ENCODE measurements at regions not wholly inside any gene's neighbourhood (a gene's known extent, or its start where the extent isn't known, plus 50 kb on each side); places are given as distances from the start of the nearest gene placed in this dataset.

DNA sequence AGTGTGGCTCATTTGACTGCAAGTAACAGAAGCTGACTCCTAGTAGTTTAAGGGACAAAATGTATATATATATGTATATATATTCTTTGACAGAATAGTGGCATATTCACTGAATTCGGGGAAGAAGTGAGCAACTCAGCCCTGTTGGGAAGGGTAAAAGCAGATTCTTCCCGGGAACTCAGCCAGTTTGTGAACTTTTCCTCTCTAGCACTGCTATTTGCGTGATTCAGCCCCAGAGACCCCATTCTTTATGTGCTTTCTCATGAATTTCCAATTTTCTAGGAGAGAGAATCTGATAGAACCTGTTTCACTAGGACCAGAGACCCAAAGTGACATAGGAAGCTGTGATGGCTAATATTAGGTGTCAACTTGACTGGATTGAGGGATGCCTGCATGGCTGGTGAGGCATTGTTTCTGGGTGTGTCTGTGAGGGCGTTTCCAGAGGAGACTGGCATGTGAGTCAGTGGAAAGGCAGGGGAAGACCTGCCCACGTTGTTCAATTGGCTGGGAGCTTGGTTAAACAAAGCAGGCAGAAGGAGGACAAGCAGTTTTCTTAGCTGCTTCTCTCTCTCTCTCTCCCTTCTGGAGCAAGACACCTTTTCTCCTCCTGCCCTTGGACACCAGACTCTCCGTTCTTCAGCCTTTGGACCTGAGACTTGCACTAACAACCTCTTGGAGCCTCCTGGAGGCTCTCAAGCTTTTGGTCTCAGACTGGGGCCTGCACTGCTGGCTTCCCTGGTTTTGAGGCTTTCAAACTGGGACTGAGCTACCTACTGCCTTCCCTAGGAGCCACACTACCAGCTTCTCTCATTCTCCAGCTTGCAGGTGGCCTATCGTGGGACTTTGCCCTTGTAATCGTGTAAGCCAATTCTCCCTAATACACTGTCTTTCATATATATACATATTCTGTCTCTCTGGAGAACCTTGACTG, 93.4 kb upstream of the KCNK1 start:
- DNase-seq, result no peak

DNA sequence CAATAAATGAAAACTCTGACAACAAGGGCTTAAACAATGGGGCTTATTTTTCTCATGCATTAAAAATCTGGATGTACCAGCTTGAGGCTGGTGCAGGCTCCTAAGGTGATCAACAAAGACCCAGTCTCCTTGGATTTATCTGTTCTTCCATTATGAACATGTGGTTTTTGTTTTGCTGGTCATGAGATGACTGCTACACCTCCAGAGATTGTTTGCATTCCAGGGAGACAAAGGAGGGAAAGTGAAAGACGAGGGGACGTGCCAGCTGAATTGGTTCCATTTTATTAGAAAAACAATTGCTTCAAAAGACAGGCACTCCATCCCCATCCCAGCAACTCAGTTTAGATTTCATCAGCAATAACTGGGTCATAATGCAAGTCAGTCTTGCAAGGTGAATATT, 90.9 kb upstream of the KCNK1 start:
- no peak for DNase-seq

DNA sequence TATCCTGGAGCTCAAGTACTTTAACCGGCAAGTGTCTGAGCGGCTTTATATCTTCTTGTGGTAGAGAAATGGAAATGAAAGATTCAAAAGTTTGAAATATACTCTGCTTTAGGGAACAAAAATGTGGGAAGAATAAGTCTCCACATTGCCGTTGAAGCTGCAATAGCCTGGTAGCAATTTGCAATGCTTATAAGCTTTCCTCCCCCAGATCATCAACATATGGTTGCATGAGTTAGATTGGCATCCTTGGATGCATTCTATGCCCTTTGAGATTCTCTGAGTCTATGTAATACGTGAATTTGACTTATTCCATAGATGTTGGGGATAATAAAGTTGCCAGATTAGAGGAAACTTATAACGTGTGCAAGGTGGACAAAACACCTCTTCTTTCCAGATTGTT, 86.1 kb upstream of the KCNK1 start:
- no peak for DNase-seq

DNA sequence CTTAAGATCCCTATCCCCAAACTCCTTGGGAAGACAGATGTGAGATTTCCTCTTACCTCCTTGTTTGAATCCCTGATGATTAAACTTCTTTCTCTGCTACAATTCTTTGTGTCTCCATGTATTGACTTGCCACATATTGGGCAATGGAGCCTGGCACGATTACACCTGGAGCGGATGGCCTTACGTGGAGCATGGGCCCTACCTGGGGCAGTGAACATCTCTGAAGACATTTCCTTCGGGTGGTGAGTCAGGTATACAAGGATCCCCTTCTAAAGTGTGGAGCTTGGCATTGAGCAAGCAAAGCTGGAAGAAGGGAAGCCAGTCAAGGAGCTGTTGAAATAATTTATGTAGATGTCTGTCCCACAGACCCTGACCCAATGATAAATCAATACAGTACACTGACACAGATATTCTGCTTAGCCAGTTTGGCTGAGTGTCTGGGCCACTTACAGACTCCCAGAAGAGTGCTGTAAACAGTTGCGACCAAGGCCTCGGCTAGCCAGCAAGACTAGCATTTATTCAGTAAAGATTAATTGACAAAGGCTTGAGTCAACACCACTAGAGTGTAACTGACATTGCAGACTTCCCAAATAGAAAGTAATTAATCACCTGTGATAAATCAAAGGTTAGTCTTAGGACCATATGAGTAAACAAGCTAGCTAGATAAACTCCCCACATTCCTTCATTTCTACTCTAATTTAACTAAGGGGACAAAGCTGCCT, 83.1 kb upstream of the KCNK1 start:
- no peak for DNase-seq

DNA sequence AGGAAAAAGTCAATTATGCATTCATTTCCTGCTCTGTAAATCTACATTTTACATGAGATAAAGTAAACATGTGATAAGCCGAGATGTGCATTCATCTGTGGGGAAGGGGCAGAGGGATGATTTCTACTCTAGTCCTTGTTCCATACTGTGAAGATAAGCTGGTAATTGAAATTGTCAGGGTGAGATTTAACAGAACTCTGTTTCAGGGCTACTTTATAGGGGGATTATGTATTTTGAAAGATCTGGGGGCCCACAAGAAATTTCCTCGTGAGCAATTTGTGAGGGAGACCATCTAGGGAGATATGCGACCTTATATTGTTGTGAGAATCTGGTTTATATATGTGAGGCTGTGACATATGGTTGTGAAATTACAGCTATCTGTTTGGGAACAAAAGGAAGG, 73.1 kb upstream of the KCNK1 start:
- DNase-seq, result no peak

DNA sequence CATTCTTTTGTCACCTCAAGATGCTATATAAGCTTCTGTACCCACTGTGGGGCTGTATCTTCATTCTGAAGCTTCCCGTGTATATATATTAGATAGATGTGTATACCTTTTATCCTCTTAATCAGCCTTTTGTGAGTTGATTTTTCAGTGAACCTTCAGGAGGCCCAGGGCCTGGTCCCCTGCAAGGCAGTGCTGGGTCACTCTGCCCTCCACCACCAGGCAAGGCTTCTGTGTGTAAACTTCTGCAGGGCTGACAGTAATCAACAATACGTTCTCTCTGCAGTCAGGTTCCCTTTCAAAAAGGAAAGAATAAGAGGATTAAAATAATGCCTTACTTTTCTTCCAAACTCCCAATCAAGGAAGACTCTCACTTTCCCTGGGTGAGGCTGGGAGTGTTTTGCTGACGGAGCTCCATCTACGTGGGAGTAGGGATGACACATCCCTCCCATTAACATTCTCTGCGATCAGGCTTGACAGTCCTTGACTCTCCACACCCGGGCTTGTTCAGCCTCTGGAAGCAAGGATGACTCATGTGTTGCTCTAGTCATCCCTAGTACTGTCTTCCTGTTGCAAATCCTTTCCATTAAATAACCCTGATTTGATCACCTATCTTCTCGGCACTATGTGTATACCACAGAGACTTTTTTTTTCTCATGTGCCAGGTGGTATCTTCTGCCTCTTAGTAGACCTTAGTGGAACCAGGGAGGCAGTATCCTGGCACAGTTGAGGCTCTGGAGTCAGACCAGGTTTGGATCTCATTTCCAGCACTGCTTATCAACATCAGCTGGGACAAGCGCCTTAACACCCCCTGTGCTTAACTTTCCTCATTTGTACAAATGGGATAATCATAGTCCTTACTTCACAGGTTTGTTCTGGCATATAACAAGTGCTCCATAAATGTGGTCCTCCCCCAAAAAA, 70.3 kb upstream of the KCNK1 start:
- no peak for DNase-seq

DNA sequence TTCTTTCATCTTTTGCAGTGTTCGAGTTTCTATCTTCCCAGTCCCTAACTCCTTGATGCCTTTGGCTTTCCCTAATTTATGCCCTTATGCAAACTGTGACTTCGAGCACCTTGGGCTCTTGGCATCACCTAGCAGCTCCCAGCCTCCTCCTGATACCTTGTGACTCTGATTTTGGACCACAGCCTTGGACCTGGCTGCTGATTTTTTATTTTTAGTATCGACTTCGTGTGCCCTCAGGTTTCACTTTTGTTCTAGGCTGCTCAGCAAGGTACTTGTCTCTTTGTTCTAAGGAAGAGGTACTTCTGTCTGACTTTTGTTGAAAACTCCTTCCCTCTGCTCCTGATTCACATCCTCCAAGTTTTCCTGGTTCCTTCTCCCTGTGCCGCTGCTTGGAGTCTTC, 69.6 kb upstream of the KCNK1 start:
- no peak for DNase-seq

DNA sequence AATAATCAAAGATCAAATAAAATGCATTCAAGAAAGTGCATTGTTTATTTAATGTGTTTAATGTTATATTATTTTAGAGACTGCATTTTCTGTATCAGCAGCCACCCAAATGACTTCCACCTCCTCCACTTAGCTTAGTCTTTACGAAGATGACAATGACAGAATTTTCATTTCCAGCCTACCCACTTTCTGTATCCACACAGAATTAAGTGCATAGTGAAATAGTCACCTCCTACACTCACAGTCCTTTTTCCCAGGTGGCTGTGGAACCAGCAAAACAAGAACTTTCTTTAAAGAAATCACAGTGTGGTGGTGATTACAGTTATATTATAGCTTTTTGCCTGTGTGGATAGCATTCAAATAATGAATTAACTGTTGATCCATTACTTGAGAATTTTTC, 66.2 kb upstream of the KCNK1 start:
- DNase-seq, result no peak

DNA sequence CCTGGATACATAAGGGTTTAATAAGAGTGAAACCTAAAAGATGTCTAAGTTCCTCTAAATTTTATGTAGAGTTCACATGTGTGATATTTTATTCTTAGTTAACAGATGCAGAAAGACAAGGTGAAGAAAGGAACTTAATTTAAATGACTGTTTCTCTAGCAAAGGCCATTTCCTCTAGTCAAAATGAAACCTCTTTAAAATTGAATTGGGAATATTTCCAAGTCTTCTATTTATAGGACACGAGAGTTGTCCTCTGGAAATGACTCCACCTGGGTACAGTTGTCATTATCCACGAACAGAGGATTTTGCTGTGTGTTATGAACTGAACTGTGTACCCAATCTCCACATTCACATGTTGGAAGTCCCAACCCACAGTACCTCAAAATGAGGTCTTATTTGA, 64.5 kb upstream of the KCNK1 start:
- no peak for DNase-seq

DNA sequence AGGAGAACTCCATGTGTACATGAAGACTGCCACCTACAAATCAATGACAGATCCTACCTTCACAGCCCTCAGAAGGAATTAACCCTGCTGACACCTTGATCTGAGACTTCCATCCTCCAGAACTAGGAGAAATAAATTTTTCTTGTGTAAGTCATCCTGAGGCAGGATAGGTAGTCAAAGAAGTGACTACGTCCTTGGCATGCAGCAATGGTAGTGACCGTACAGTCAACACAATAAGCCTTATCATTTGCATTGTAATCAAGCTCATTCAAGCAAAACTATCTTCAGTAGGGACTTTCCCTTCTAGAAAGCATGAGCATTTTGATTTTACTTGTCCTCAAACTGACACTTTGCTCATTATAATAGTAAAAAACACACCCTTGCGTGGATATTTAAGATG, 64.0 kb upstream of the KCNK1 start:
- no peak for DNase-seq

DNA sequence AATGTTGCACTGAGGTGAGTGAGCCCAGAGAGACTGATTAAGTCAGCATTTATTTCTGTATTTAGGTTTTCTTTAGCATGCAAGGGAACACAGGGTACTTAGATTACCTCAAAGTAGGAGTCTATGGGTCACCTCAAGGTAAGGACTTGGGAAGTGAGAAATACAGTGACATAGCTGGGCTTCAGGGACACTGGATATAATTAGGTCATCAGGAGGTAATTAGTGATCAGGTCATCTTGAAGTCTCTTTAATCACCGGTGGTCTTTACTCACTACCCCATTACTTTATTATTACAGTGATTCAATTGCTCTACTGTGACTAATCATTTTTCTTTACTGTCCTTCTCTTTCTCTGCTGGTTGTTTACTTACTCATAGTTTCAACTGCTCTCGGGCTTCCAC, 59.9 kb upstream of the KCNK1 start:
- DNase-seq, result no peak

DNA sequence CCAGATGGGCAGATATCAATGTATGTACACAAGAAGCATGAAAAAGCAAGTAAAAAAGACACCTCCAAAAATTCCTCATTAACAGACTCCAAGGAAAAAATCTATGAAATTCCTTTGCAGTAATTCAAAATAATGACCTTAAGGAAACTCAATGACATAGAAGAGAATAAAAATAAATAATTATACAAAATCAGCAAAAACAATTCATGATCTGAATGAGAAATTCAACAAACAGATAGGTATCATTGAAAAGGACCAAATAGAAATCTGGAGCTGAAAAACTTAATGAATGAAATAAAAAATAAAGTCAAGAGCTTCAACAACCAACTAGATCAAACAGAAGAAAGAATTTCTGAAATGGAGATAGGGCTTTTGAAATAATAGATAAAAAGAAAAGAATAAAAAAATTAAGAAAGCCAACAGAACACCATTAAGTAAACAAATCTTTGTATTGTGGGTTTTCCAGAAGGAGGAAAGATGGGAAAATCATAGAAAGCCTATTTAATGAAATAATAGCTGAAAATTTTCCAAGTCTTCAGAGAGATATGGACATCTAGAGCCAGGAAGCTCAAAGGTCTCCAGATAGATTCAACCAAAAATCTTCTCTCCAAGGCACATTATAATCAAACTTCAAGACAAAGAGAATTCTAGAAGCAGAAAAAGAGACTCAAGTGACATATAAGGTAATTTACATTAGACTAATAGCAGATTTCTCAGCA, 52.0 kb upstream of the KCNK1 start:
- no peak for DNase-seq
